ENCODE measurements at regions not wholly inside any gene's neighbourhood (a gene's known extent, or its start where the extent isn't known, plus 50 kb on each side); places are given as distances from the start of the nearest gene placed in this dataset.

DNA sequence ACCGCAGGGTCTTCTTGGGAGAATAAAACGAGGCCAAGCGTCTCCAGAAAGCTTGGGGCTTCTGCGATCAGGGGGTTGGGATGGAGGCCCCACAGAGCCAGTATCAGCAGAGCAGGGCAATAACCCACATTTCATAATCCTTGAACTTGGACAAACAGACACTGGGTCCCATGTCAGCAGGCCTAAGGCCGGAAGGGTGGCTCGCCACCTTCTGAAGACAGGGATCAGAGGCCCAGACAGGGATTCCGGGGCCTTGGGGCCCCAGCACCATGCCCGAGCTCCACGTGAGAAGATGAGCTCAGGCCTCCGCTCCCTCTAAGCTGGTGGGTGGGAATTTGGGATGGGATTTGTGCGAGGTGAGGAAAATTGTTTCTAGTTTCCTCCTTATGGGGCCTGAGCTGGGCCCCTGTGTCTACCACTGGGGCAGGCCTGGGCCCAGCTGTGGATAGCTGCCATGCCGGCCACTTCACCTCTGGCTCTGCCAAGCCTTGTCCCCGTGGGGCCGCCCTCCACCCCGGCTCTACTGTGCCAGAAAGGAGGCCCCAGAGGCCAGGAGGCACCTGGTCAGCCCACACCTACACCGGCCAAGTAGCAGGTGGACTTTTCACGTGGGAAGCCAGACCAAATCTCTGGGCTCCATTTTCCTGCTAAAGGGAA, 67.2 kb upstream of the DLK1 start:
- DNase-seq (ENCODE audit: low read depth) = no peak

- no peak for DNase-seq (ENCODE audit: low read depth)
These were observed 66.2 kb upstream of the DLK1 start for GRCh38 chr14:100660498-100660881.

DNA sequence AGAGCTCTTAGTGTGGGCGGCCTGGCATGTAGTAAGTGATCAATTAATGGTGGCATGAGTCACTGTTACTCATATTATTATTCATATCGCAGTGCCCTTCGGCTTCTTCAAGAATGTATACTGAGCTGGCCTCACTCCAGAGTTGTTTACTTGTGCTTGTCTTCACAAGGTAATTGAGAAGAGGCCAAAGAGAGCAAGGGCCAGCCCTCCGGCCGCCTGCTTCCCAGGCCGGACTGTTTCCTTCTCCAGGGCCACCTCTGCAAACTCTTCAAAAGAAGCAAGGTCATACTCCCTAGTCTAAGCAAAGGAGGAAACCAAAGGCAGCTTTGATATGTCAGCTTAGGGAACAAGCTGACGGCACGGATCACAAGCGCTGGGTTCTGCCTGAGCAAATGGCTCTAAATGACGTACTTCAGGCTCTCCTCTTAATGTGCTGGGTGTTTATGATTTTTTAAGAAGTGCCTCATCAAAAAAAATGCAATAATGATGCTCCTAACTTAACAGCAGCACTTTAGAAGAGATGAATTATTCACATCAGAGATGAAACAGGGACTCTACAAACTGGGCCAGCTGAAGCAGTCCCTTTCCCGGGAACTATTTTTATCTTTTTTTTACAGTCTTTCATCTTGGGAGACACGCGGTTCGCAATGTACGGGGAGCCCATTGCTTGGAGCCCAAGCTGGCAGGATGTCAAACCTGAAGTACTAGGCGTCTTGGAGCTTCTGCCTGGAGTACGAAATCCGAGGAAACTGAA, 65.6 kb upstream of the DLK1 start:
- peak; percentile 30 for DNase-seq (ENCODE audit: low read depth)

DNA sequence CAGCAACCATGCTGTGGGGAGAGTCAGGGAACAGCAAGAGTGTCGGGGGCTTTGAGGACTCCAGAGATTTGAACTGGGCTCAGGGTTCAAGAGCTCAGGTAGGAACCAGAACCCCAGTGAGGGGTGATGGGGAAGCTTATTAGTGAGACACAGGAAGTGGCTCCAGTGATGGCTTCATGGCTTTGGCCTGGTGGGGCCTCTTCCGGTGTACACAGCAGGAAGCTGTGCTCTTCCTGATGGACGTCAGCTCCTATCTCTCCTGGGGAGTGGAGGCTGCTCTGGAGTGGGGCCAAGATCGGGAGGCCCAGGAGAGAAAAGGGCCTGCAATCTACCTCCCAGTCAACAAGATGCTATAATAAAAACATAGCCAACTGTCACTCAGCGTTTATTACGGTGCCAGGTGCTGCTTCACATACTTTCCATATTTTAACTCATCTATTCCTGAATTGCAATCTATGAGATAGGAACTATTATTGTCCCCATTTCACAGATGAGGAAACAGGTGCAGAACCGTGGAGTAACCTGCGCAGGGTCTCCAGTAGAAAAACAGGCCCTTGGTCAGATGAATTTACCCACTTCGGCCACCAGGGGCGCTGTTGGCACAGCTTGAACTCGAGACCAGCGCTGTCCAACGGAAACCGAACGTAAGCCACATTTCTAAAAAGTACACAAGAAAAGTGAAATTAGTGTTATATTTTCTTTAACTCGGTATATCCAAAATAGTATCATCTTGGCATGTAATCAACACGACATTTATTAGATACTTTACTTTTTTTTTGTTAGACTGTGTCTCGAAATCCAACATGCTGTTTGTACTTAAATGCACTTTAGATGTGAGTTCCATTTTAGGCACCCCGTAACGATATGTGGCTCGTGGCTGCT, 63.6 kb upstream of the DLK1 start:
- peak; percentile 55 for DNase-seq (ENCODE audit: low read depth)

GRCh38 chr14:100663761-100664052, 63.0 kb upstream of the DLK1 start:
- no peak for DNase-seq (ENCODE audit: low read depth)

DNA sequence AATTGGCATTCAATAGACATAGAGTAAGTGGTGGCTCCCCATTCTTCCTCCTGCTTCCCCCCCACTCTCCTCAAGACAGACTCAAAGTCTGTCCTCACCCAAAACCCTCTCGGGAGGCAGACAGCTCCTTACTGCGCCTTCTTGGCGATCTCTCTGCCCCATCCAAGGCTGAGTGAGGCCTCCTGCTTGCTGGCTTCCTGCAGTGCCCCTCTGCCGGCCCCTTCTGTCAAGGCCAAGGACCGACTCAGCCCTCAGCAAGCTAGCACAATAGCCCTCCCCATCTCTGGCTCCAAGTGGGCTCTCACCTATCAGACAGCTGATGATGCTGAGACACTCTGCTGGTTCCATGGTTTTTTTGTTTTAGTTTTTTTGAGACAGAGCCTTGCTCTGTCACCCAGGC, 62.5 kb upstream of the DLK1 start:
- no peak for DNase-seq (ENCODE audit: low read depth)

DNA sequence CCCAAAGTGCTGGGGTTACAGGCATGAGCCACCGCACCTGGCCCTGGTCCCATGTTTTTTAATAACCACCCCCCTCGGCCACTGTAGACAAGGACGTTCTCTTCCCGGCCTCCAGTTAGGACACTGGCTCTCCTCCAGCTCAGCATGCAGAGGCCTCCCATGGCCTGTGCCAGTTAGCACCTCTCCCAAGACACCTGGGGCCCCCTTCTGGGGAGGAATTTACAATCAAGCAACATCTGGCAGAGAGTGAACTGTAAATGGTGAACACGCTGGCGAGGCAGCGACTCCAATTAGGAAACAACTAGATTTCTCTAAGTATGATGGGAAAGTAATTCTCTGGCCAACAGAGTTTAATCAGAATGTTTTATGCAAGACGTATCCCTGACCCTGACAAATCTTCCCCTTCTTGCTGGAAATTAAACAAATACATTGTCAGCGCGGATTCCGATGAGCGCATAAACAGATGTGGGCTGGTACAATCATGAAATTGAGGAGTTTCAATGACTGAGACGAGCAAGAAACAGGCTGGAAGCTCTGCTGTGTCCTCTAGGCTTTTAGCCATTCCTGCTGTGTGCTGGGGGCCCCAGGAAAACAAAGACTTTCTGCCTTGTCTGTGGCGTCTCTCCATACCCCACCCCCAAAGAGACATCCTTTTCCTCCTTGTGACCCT, 61.7 kb upstream of the DLK1 start:
- DNase-seq (ENCODE audit: low read depth) = no peak

- no peak for DNase-seq (ENCODE audit: low read depth)
These were observed 61.1 kb upstream of the DLK1 start for GRCh38 chr14:100665511-100666032.

- no peak for DNase-seq (ENCODE audit: low read depth)
These were observed 60.3 kb upstream of the DLK1 start for GRCh38 chr14:100666403-100666802.

- DNase-seq (ENCODE audit: low read depth) = no peak
These were observed 59.8 kb upstream of the DLK1 start for GRCh38 chr14:100666851-100667250.

DNA sequence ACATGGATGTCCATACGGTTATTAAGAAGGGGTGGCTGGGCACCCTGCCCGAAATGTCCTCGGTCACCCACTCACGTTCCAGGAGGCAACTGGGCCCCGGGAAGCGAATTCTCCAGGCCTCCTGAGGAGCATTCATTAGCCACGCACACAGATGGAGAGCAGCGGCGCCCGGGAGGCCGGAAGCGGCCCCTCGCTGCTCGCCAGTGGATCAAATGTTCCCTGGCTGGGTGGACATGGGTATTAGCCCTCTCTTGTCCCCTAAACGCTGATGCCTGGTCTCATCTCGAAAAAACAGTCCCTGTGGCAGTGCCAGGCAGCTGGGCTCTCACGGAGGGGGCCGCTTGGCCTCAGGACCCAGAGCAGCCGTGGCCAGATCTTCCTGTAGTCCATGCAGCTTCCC, 59.0 kb upstream of the DLK1 start:
- DNase-seq (ENCODE audit: low read depth) = no peak

DNA sequence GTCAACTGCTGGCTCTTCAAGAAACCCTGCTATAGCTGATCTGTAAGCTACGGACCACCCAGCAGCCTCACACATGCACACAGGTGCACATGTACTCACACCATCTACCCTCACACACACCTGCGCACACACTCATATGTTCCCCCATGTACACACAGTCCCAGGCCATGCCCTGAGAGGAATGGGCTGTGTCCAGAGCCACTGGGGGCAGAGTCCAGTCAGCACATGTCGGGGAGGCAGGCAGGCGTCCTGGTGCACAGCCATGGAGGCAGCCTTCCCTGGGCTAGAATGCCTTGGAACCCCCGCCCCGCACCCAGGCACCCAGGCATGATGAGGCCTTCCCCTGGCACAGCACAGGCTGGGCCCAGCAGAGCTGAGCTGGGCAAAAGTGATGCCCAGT, 58.3 kb upstream of the DLK1 start:
- no peak for DNase-seq (ENCODE audit: low read depth)

GRCh38 chr14:100669011-100669412, 57.7 kb upstream of the DLK1 start:
- no peak for DNase-seq (ENCODE audit: low read depth)

- no peak for DNase-seq (ENCODE audit: low read depth)
These were observed 57.2 kb upstream of the DLK1 start for GRCh38 chr14:100669468-100669867.

DNA sequence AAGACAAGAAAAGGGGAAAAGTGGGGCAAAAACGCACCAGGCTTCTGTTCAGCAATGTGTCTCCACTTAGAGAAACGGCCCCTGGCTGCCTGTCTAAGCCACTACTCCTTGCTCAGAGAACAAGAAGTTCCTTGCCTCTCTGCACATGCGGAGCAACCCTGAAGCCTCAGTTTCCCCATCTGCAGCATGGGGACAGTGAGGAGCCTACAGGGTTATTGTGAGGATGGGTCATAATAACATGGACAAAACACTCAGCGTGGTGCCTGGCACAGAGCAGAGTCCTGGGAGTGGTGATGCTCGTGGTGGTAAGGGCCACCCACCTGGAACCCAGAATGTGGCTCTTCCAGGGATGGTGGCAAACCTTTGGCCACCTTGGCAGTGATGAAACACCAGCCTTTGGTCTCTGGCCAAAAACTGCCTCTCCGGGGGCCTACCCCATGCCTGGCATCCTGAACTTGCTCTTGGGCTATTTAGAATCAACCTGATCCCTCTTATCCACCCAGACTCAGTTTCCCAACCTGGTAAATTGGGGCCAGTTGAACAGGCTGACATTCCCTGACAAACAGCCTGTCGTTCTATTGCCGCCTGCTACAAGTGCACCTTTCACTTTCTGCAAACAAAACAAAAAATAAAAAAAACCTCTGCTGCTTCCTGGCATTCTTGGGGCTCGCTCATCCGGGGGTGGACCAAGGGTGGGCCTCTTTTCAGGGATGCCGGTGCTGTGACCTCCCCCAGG, 56.5 kb upstream of the DLK1 start:
- DNase-seq (ENCODE audit: low read depth) = no peak

DNA sequence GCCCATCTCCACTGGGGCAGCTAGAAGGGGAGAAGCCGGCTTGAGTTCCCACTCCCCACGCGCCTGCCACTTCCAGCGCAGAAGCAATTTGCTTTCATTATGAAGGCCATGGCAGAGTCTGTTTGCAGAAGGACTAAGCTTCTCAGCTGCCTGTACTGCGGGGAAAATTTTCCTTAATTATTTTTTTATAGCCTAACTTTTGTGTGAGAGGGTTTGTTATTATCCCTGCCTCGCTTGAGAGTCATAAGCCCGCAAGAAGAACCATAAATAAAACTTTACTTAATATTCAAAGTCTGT, 56.0 kb upstream of the DLK1 start:
- no peak for DNase-seq (ENCODE audit: low read depth)

- DNase-seq (ENCODE audit: low read depth) = no peak
These were observed 55.2 kb upstream of the DLK1 start for GRCh38 chr14:100671386-100671901.

DNA sequence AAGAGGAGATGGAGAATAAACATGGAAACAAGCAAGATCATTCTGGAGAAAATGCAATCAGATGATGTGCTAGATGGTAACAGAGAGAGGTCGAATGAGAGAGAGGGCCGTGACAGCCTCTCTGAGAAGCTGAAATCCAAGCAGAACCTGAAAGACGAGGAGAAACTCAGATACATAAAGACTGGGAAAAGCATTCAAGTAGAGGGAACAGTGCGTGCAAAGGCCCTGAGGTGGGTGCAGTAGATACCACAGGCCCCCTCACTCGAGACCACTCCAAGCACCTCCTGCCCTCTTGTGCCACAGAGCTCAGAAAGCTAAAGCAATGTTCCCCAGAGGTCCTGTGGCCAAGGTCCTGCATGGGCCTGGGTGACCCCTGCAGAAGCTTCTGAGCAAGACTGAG, 54.8 kb upstream of the DLK1 start:
- DNase-seq (ENCODE audit: low read depth) = no peak

DNA sequence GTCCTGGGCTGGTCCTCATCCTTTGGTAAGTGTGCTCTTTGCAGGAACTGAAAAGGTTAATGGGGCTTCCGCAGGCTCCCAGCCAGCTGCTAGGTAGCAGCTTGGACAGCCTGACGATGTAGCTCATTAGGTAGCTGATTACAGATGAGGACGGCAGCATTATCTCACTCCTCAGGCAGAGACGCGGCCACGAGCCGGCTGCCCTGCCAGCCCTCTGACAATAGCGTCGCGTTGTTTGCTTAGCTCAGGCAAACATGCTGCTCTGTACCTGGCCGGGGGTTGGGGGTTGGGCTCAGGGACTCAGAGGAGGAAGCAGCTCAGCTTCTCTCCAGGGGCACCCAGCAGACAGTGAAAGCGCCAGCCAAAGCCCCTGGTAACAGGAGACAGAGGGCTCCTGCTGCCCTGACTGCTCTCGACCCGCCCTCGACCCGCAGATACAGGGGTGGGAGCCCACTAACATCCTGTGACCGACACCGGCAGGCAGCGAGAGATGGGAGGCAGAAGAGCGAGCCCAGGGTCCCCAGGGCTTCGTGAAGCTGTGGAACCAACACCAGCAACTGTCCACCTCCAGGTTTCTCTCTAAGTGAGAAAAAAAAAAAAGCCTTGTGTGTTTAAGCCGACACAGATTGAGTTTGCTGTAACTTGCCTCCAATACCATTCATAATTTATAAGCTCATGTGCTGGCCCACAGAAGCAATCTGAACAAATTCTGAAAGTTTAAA, 53.4 kb upstream of the DLK1 start:
- DNase-seq (ENCODE audit: low read depth) = no peak

GRCh38 chr14:100673807-100674154, 52.9 kb upstream of the DLK1 start:
- no peak for DNase-seq (ENCODE audit: low read depth)

- DNase-seq (ENCODE audit: low read depth) = no peak
These were observed 52.3 kb upstream of the DLK1 start for GRCh38 chr14:100674428-100674827.
